Calu3 (cell line): ENCODE measurements at regions not wholly inside any gene's neighbourhood (a gene's known extent, or its start where the extent isn't known, plus 50 kb on each side); places are given as distances from the start of the nearest gene placed in this dataset.

Source experiments
- BruUV-seq: library from RNA; stranded (reverse); fragments of 400-500 nt; replicated peaks from 2 replicates; lab custom pipeline; 2021; lab: Mats Ljungman, UMichigan
- CTCF ChIA-PET: fragments of 300-600 bp; sonication (Branson Sonifier 250); formaldehyde crosslinking; loops from one replicate; lab custom pipeline; 2022; ENCODE audit warnings: antibody characterized with exemption; lab: Charles Lee
- DNase-seq: peaks from one replicate; pipeline ENCODE4 v3.0.0; 2022
- H3K27ac Mint-ChIP-seq: one replicate; pipeline ENCODE4 v1.8.0; 2022; ENCODE audit warnings: mixed read lengths; ENCODE audit not compliant: unreplicated experiment
- H3K27me3 Mint-ChIP-seq: one replicate; pipeline ENCODE4 v1.8.0; 2022; ENCODE audit warnings: mixed read lengths; ENCODE audit not compliant: unreplicated experiment
- H3K36me3 Mint-ChIP-seq: one replicate; pipeline ENCODE4 v1.8.0; 2022; ENCODE audit warnings: mild to moderate bottlenecking, moderate library complexity, mixed read lengths; ENCODE audit not compliant: insufficient read depth, unreplicated experiment
- H3K4me1 Mint-ChIP-seq: one replicate; pipeline ENCODE4 v1.8.0; 2022; ENCODE audit warnings: mild to moderate bottlenecking, low read depth, mixed read lengths; ENCODE audit not compliant: unreplicated experiment
- H3K4me3 Mint-ChIP-seq: one replicate; pipeline ENCODE4 v1.8.0; 2022; ENCODE audit warnings: mild to moderate bottlenecking, low read depth, moderate library complexity, mixed read lengths; ENCODE audit not compliant: unreplicated experiment
- H3K9me3 Mint-ChIP-seq: one replicate; pipeline ENCODE4 v1.8.0; 2022; ENCODE audit warnings: low read depth, mixed read lengths; ENCODE audit not compliant: unreplicated experiment
- CTCF ChIP-seq: fragments of 200-600 bp; IDR thresholded peaks from one replicate; pipeline ENCODE4 v1.8.0; 2022; ENCODE audit warnings: antibody characterized with exemption; ENCODE audit not compliant: unreplicated experiment
- intact Hi-C: fragments of 100-400 bp; cut with micrococcal nuclease; formaldehyde crosslinking; loops from one replicate; pipeline ENCODE4 v1.10.0; 2022; ENCODE audit not compliant: unreplicated experiment

- H3K9me3 Mint-ChIP-seq, result peaks cover 3% of the 10 kb centered on the region
- CTCF ChIA-PET, result no interaction called here
- H3K36me3 Mint-ChIP-seq, result no peaks in the 10 kb centered on the region
- no peaks in the 10 kb centered on the region for H3K4me1 Mint-ChIP-seq
- intact Hi-C loops, result no loop called here
- TF ChIP-seq CTCF, result no peak
- H3K27ac Mint-ChIP-seq, result no peak overlapping the region
- no peak overlapping the region for H3K4me3 Mint-ChIP-seq
- H3K27me3 Mint-ChIP-seq, result no peaks in the 10 kb centered on the region
- BruUV-seq, result no TSS peak
- DNase-seq, result no peak
Measured at GRCh38 chr2:194709840-194710239, 947.2 kb upstream of the SLC39A10 start.

GRCh38 chr2:194706179-194706578 is 950.8 kb upstream of the SLC39A10 start:
- TF ChIP-seq CTCF, result no peak
- H3K4me3 Mint-ChIP-seq, result no peak overlapping the region
- CTCF ChIA-PET, result no interaction called here
- intact Hi-C loops, result no loop called here
- no peaks in the 10 kb centered on the region for H3K27me3 Mint-ChIP-seq
- no peaks in the 10 kb centered on the region for H3K36me3 Mint-ChIP-seq
- H3K9me3 Mint-ChIP-seq, result no peaks in the 10 kb centered on the region
- H3K4me1 Mint-ChIP-seq, result no peaks in the 10 kb centered on the region
- no peak overlapping the region for H3K27ac Mint-ChIP-seq
- BruUV-seq, result no TSS peak
- no peak for DNase-seq

- Mint-ChIP-seq H3K9me3 (no peaks in the 10 kb centered on the region), H3K27me3 (no peaks in the 10 kb centered on the region), H3K27ac (no peak overlapping the region), H3K36me3 (no peaks in the 10 kb centered on the region), H3K4me1 (no peaks in the 10 kb centered on the region), H3K4me3 (no peak overlapping the region)
- no peak for DNase-seq
- CTCF ChIA-PET, result no interaction called here
- no peak for TF ChIP-seq CTCF
- intact Hi-C loops, result no loop called here
- BruUV-seq, result no TSS peak
Measured at GRCh38 chr2:194705398-194705797, 951.6 kb upstream of the SLC39A10 start.

GRCh38 chr2:194700726-194701125 is 956.3 kb upstream of the SLC39A10 start:
- intact Hi-C loops, result no loop called here
- Mint-ChIP-seq H3K27ac (no peak overlapping the region), H3K4me1 (no peaks in the 10 kb centered on the region), H3K9me3 (peaks cover 4% of the 10 kb centered on the region), H3K27me3 (no peaks in the 10 kb centered on the region), H3K36me3 (no peaks in the 10 kb centered on the region), H3K4me3 (no peak overlapping the region)
- BruUV-seq, result no TSS peak
- DNase-seq, result no peak
- no peak for TF ChIP-seq CTCF
- CTCF ChIA-PET, result interaction anchor here (0.6 kb wide), 1 partner anchor 808 kb away, joined by 5 read pairs; no protein-coding TSS in a partner anchor
